Fibroblast of mammary gland (primary cell): ENCODE measurements at regions not wholly inside any gene's neighbourhood (a gene's known extent, or its start where the extent isn't known, plus 50 kb on each side); places are given as distances from the start of the nearest gene placed in this dataset.

Source experiments
- DNase-seq: peaks from one replicate; pipeline ENCODE4 v3.0.0-alpha.2; 2010; ENCODE audit warnings: low read depth
- H3K4me3 ChIP-seq: 2 replicates; pipeline ENCODE4 v1.5.1; 2011; ENCODE audit warnings: low read depth, mild to moderate bottlenecking, low read length, moderate library complexity; ENCODE audit not compliant: control insufficient read depth
- TF ChIP-seq, protein P1 (sequence below): conservative IDR thresholded peaks from 2 replicates; pipeline ENCODE4 v1.5.1; 2011; ENCODE audit warnings: low read depth, low read length, inconsistent platforms; ENCODE audit not compliant: control insufficient read depth, insufficient read depth

DNA sequence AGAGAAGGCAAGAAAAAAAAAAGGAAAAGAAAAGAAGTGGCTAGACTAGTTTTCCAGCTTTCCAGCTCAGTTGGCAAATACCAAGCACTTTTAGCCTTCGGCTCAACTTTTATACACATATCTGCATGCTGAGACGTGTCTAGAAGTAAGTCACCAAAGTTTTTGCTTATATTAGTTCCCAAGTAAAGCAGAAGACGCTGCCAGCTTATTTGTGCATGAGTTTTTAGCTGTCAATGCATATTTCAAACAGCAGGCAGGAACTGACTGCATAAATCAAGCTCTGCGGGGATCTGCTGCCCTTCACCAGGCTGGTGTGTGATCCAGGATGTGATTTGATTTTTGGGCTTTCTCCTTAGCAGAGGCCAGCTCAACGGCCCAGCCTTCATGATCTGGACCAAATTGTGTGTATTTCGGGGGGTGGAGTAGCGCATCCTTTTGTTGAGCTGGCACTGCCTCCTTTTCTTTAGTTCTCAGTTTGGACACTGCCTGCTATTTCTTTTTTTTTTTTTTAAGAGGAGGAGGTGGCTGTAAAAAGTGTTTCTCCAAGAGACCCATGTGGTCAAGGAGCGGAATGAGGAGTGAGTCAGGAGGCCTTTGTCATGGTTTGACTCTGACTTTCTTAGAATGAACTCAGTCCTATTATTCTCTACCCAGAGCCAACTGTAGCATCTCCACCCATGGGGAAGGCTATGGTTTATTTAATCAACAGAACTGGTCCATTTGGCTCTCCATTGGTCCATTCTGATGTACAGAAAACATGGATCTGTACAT is 162.6 kb upstream of the XYLT1 start:
- H3K4me3 ChIP-seq, result no peak overlapping the region
- TF ChIP-seq, protein P1, sequence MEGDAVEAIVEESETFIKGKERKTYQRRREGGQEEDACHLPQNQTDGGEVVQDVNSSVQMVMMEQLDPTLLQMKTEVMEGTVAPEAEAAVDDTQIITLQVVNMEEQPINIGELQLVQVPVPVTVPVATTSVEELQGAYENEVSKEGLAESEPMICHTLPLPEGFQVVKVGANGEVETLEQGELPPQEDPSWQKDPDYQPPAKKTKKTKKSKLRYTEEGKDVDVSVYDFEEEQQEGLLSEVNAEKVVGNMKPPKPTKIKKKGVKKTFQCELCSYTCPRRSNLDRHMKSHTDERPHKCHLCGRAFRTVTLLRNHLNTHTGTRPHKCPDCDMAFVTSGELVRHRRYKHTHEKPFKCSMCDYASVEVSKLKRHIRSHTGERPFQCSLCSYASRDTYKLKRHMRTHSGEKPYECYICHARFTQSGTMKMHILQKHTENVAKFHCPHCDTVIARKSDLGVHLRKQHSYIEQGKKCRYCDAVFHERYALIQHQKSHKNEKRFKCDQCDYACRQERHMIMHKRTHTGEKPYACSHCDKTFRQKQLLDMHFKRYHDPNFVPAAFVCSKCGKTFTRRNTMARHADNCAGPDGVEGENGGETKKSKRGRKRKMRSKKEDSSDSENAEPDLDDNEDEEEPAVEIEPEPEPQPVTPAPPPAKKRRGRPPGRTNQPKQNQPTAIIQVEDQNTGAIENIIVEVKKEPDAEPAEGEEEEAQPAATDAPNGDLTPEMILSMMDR, result no peak
- DNase-seq, result peak; percentile 5

DNA sequence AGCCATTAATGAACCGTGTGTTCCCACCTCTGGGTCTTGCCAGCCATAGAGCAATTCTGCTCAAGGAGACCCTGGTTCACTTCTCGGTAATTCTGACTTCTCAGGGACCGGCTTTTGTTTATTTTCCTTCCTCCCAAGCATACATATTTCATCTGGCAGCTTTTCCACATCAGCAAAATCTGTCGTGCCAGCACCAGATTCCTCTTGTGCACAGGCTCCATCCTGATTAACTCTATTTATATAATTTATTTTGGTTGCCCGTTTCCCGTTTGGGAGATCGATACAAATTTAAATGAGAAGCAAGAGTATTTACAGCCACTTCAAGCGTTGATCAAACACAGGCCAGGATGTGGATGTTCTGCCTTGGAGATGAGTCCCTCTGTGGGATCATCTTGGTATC is 161.9 kb upstream of the XYLT1 start:
- no peak for DNase-seq
- TF ChIP-seq, protein P1, result no peak
- H3K4me3 ChIP-seq, result no peak overlapping the region

DNA sequence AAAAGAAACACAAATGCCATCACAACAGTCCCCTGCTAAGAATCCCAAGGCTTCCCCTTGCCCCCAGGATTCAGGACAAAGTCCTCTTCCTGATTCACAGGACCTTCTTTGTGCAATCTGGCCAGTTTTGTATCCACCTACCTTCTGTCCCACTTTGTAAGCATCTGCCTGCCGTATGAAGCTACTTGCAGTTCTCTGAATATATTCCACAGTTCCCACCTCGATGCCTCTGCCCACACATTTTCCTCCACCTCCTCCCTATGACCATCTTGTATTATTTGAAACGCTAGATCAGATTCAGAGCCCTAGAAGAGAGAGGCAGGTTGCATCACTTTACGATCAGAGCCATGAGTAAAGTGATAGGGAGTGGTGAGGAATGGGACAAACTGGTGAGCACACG is 159.2 kb upstream of the XYLT1 start:
- no peak for DNase-seq
- H3K4me3 ChIP-seq, result no peak overlapping the region
- TF ChIP-seq, protein P1, result no peak

DNA sequence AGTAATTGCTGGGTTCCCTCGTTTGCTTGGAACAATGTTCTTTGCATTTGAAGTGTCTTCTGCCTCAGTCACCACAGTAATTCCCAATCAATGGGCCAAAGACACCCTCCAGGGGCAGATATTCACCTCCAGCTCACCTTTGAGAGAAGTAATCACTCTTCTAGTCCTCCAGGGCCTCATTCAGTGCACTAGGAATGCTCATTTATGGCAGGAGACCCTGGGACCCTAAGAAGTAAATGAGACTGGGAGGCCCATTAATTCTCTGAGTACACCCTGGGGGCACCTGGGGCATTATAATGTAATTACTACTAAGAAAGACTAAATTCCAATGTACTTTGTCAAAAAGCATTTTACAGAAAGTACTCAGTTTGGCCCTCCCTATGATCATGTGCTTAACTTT is 158.2 kb upstream of the XYLT1 start:
- H3K4me3 ChIP-seq, result no peak overlapping the region
- TF ChIP-seq, protein P1, result no peak
- DNase-seq, result no peak

DNA sequence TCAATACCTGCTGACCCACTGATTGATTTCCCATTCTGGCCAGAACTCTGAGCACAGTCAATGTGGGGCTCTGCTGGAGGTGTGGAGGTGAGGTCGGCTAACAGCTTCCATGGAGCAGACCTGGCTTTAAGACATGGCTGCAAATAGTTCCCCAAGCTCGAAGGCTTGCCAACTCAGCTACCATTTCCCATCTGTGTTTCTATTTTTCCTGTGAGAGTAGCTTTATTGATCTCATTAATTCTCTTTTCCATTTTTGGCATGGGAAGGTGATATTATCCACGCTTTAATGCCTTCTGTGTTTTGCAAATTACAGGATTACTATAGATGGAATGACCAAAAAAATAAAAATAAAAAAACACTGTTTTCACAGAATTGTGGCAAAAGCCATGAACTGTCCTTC is 151.6 kb upstream of the XYLT1 start:
- TF ChIP-seq, protein P1, result no peak
- no peak for DNase-seq
- no peak overlapping the region for H3K4me3 ChIP-seq

DNA sequence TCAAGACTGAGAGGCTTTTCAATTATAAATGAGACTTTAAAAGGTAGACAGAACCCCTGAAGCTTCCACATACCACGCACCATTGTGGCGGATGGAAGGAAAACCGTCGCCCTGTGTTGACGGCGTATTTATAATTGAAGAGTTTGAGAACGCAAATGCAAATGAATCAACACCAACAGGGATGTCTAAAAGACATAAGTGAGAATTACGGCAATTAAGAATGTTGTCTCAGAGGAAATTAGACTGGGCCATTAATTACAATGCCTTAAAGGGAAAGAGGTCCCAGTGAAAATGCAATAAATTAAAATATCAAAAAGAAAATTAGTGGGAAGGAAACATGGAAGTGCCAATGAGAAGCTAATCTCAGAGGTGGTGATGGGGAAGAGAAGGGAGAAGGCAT is 148.5 kb upstream of the XYLT1 start:
- DNase-seq, result no peak
- H3K4me3 ChIP-seq, result no peak overlapping the region
- TF ChIP-seq, protein P1, result no peak
